HG03196 (cell line): ENCODE measurements at regions not wholly inside any gene's neighbourhood (a gene's known extent, or its start where the extent isn't known, plus 50 kb on each side); places are given as distances from the start of the nearest gene placed in this dataset.
"Not testable (repeated sequence)": the region's sequence is repeated elsewhere in the genome, so short reads cannot be mapped to it uniquely, and the experiment has no call there.

Source experiments
- ATAC-seq: cut with Tn5 transposase; IDR thresholded peaks from one replicate; pipeline ENCODE4 v1.9.1; 2021; ENCODE audit not compliant: unreplicated experiment

GRCh38 chr3:84194029-84194428, 764.8 kb upstream of the CADM2 start:
- ATAC-seq, result no peak

GRCh38 chr3:84209474-84209873, 749.3 kb upstream of the CADM2 start:
- ATAC-seq, result no peak

GRCh38 chr3:84223512-84223911, 735.3 kb upstream of the CADM2 start:
- ATAC-seq, result no peak

GRCh38 chr3:84224262-84224661, 734.5 kb upstream of the CADM2 start:
- no peak for ATAC-seq

GRCh38 chr3:84236261-84236660, 722.5 kb upstream of the CADM2 start:
- no peak for ATAC-seq

- no peak for ATAC-seq
Measured at GRCh38 chr3:84245789-84246188, 713.0 kb upstream of the CADM2 start.

GRCh38 chr3:84260596-84260995, 698.2 kb upstream of the CADM2 start:
- no peak for ATAC-seq

- no peak for ATAC-seq
Measured at GRCh38 chr3:84265768-84266167, 693.0 kb upstream of the CADM2 start.

- no peak for ATAC-seq
Measured at GRCh38 chr3:84275532-84275931, 683.3 kb upstream of the CADM2 start.

GRCh38 chr3:84277562-84278224, 681.1 kb upstream of the CADM2 start:
- ATAC-seq, result no peak

- no peak for ATAC-seq
Measured at GRCh38 chr3:84292128-84292527, 666.7 kb upstream of the CADM2 start.

- no peak for ATAC-seq
Measured at GRCh38 chr3:84299329-84299728, 659.5 kb upstream of the CADM2 start.

- no peak for ATAC-seq
Measured at GRCh38 chr3:84304214-84304613, 654.6 kb upstream of the CADM2 start.

- no peak for ATAC-seq
Measured at GRCh38 chr3:84307339-84307738, 651.5 kb upstream of the CADM2 start.

- no peak for ATAC-seq
Measured at GRCh38 chr3:84308379-84308778, 650.4 kb upstream of the CADM2 start.

GRCh38 chr3:84318273-84318809, 640.4 kb upstream of the CADM2 start:
- no peak for ATAC-seq

GRCh38 chr3:84365563-84366278, 593.1 kb upstream of the CADM2 start:
- ATAC-seq, result not testable (repeated sequence)
